ENCODE measurements at regions not wholly inside any gene's neighbourhood (a gene's known extent, or its start where the extent isn't known, plus 50 kb on each side); places are given as distances from the start of the nearest gene placed in this dataset.

DNA sequence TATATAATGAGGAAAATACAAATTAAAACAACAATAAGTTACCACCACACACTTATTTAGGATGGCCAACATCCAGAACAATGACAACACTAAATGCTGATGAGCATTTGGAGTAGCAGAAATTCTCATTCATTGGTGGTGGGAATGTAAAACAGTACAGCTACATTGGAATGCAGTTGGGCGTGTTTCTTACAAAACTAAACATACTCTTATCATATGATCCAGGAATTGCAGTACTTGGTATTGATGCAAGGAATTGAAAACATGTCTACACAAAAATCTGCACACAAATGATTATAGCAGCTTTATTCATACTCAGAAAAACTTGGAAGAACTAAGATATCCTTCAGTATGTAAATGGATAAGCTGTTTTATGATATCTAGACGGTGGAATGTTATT is 594.2 kb downstream of the ZBBX start:
- POLR2A ChIA-PET: no interaction called here
- Mint-ChIP-seq H3K36me3 (ENCODE audit: low read depth) (no peaks in the 10 kb centered on the region), H3K9me3 (ENCODE audit: low read depth) (peaks cover 23% of the 10 kb centered on the region), H3K4me1 (no peaks in the 10 kb centered on the region), H3K27me3 (no peaks in the 10 kb centered on the region), H3K4me3 (no peak overlapping the region), H3K27ac (no peak overlapping the region)
- no peak for ATAC-seq
- intact Hi-C loops (cut with DNase I, micrococcal nuclease): no loop called here
- DNase-seq: no peak
- CTCF ChIA-PET: no interaction called here

DNA sequence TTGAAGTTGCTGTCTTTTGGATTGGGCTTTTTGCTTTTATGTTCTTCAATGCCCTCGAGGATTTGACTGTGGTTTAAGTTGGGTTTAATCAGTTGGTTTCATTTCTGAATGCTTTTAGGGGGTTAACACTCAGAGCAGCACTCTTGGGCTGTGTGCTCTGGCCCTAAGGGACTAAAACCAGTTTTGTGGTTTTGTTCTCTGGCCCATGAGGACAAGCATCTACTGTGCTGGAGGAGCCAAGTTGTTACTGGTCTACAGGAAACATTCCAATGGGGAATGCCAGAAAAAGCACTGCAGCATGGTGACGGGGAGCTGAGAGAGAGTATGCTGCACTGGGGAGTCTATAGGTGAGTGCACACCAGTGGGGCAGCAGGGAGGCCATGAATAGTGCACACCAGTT is 596.9 kb downstream of the ZBBX start:
- intact Hi-C loops (cut with DNase I, micrococcal nuclease): no loop called here

DNA sequence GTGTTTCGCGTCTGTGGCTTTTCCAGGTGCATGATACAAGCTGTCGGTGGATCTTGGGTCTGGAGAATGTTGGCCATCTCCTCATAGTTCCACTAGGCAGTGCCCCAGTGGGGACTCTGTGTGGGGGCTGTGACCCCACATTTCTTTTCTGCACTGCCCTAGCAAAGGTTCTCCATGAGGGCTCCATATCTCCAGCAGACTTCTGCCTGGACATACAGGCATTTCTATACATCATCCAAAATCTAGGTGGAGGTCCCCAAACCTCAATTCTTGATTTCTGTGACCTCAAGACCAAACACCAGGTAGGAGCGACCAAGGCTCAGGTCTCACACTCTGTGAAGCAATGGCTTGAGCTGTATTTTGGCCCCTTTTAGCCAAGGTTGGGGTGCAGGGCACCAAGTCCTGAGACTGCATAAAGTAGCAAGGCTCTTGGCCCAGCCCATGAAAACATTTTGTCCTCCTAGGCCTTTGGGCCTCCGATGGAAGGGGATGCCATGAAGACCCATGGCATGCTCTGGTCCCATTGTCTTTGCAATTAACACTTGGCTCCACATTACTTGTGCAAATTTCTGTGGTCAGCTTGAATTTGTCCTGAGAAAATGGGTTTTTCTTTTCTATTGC is 615.3 kb downstream of the ZBBX start:
- ATAC-seq (no peak), DNase-seq (no peak)
- H3K27ac Mint-ChIP-seq: no peak overlapping the region
- H3K27me3 Mint-ChIP-seq: no peaks in the 10 kb centered on the region
- intact Hi-C loops (cut with DNase I, micrococcal nuclease): no loop called here
- CTCF ChIA-PET: no interaction called here
- no peaks in the 10 kb centered on the region for H3K4me1 Mint-ChIP-seq
- H3K4me3 Mint-ChIP-seq: no peak overlapping the region
- POLR2A ChIA-PET: no interaction called here
- peaks cover 9% of the 10 kb centered on the region for H3K9me3 Mint-ChIP-seq (ENCODE audit: low read depth)
- H3K36me3 Mint-ChIP-seq (ENCODE audit: low read depth): no peaks in the 10 kb centered on the region

More for the DNA sequence above, 596.9 kb downstream of the ZBBX start:
- Mint-ChIP-seq H3K27ac (no peak overlapping the region), H3K4me1 (no peaks in the 10 kb centered on the region), H3K36me3 (ENCODE audit: low read depth) (no peaks in the 10 kb centered on the region), H3K4me3 (no peak overlapping the region), H3K27me3 (no peaks in the 10 kb centered on the region), H3K9me3 (ENCODE audit: low read depth) (peaks cover 14% of the 10 kb centered on the region)
- ChIA-PET CTCF (no interaction called here), POLR2A (no interaction called here)
- ATAC-seq: no peak
- no peak for DNase-seq

DNA sequence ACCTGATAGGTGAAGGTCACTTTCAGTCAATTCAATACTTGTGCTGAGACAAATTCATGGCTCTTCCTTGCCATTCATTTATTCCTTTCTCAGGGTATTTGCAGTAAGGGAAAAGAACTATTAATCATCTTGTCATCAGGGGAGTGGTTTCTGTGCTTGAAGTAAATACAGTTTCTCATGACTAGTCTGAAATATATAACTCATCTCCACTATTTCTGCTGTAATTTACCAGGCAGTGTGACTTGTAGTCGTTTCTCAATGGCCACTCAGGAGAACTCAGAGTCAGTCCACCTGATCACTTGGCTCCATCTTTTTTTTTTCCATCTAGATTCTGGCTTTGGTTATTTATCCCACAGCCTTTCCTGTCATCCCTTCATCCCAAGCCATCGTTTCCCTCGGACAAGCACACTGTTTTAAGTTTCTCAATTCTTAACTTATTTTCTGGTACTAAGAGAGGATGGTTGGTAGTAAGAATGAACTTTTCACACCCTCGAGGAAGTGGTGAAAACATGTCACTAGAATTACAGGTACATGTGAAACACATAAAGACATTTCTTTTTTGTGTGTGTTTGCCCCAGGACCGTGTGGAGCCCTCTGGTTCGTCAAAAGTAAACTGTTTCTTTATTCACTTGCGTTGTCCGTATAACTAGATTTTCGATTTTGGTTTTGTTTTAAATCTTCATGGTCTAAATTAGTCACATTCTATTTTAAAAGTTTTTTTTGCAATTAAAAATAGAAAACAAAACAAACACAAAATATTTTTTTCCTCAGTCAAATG is 620.2 kb downstream of the ZBBX start:
- H3K4me3 Mint-ChIP-seq: no peak overlapping the region
- intact Hi-C loops (cut with DNase I, micrococcal nuclease): loop anchor here in 1 of 2 experiments (10.0 kb wide), 1 partner anchor 65 kb away; no protein-coding TSS in a partner anchor
- DNase-seq (no peak), ATAC-seq (no peak)
- H3K9me3 Mint-ChIP-seq (ENCODE audit: low read depth): peaks cover 4% of the 10 kb centered on the region
- no peaks in the 10 kb centered on the region for H3K4me1 Mint-ChIP-seq
- H3K27ac Mint-ChIP-seq: no peak overlapping the region
- POLR2A ChIA-PET: no interaction called here
- H3K27me3 Mint-ChIP-seq: no peaks in the 10 kb centered on the region
- H3K36me3 Mint-ChIP-seq (ENCODE audit: low read depth): no peaks in the 10 kb centered on the region
- CTCF ChIA-PET: no interaction called here

DNA sequence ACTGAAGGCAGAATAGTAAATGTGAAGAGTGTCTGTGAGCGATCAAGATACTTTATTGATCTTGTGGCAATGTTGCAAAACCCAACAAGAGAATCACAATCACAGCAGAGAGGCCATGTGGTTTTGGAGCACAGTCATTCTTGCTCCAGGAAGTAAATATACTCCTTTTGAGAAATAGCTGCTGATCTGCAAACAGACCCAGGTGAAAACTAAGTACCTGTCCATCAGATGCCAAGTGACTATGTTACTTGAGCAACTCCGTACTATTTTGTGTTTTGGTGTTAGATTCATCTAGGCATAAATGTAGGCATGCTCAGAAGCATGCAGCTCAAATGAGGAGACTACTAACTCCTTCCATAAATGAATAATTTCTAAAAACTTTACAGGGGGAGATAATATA is 627.9 kb downstream of the ZBBX start:
- H3K36me3 Mint-ChIP-seq (ENCODE audit: low read depth): no peaks in the 10 kb centered on the region
- POLR2A ChIA-PET: no interaction called here
- no peaks in the 10 kb centered on the region for H3K4me1 Mint-ChIP-seq
- CTCF ChIA-PET: no interaction called here
- H3K4me3 Mint-ChIP-seq: no peak overlapping the region
- no peak for DNase-seq
- intact Hi-C loops (cut with DNase I, micrococcal nuclease): loop anchor here in 1 of 2 experiments (10.0 kb wide), 1 partner anchor 57 kb away; no protein-coding TSS in a partner anchor
- H3K9me3 Mint-ChIP-seq (ENCODE audit: low read depth): peaks cover 21% of the 10 kb centered on the region
- no peak for ATAC-seq
- no peak overlapping the region for H3K27ac Mint-ChIP-seq
- H3K27me3 Mint-ChIP-seq: no peaks in the 10 kb centered on the region

DNA sequence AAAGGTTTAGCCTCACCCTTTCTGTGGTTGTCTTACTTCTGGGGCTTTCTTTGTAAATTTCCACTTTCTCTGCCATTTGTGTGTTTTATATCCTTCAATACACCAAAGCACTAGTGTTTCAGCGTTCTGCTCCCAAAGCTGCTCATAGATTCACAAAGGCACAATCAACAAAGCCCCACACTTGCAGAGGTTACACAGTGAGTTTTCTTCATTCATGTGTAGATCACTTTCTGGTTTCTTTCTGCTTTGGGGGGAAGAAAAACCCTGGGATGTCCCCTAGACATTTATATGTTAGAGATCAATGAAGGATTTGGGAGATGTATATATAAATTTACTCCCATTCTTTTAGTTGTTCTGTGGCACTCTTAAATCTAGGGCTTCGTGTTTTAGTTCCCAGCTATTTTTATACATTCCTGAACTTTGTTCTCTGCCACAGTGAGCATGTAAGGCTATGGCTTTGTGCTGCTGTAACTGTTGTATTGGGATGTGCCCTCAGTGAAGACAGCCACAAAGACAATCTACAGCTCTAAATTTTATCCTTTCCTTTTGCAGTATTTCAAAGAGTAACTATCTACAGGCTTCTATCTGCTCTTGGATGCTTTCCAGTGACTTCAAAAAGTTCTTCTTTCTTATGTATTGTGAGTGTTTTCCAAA is 636.5 kb downstream of the ZBBX start:
- Mint-ChIP-seq H3K36me3 (ENCODE audit: low read depth) (no peaks in the 10 kb centered on the region), H3K4me3 (no peak overlapping the region), H3K4me1 (no peaks in the 10 kb centered on the region), H3K9me3 (ENCODE audit: low read depth) (peaks cover 13% of the 10 kb centered on the region), H3K27ac (no peak overlapping the region), H3K27me3 (no peaks in the 10 kb centered on the region)
- DNase-seq: no peak
- ChIA-PET CTCF (no interaction called here), POLR2A (no interaction called here)
- no peak for ATAC-seq
- intact Hi-C loops (cut with DNase I, micrococcal nuclease): no loop called here

DNA sequence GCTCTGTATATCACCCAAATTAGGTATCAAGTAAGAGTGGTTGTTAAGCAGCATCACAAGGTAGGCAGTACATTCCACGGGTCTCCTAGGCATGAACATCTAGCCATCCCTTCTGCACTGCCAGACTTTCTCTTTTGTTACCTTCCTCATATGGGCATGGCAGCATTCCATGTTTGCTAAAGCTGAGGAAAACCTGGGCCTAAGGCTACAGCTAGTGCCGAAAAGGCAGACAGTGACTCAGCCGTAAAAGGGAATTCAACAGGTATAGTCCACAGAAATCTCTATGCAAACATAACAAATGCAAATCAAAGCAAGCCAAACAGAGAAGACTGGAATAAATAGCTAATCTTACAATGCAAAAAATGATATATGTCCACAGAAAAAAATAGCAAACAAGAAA is 645.4 kb downstream of the ZBBX start:
- Mint-ChIP-seq H3K36me3 (ENCODE audit: low read depth) (no peaks in the 10 kb centered on the region), H3K4me1 (no peaks in the 10 kb centered on the region), H3K27me3 (no peaks in the 10 kb centered on the region), H3K27ac (no peak overlapping the region), H3K4me3 (no peak overlapping the region), H3K9me3 (ENCODE audit: low read depth) (peaks cover 6% of the 10 kb centered on the region)
- intact Hi-C loops (cut with DNase I, micrococcal nuclease): no loop called here
- ATAC-seq (no peak), DNase-seq (no peak)
- ChIA-PET POLR2A (no interaction called here), CTCF (no interaction called here)

DNA sequence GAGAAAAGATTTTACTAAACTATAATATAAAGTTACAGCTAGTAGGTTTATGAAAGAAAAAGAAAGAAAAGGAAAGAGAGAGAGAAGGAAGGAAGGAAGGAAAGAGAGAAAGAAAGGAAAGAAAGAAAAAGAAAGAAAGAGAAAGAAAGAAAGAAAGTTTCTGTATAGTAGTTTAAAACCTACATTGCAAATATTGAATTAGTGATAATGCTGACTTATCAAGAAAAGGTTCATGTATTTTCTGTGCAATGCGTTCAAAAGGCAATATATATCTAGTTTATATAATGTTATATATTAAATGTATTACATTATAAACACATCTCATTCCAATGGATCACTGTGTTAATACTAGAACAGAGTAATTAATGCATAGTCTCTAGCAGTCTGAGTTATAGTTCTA is 648.4 kb downstream of the ZBBX start:
- ATAC-seq (no peak), DNase-seq (no peak)
- Mint-ChIP-seq H3K4me1 (no peaks in the 10 kb centered on the region), H3K27me3 (no peaks in the 10 kb centered on the region), H3K27ac (no peak overlapping the region), H3K9me3 (ENCODE audit: low read depth) (peaks cover 6% of the 10 kb centered on the region), H3K4me3 (no peak overlapping the region), H3K36me3 (ENCODE audit: low read depth) (no peaks in the 10 kb centered on the region)
- POLR2A ChIA-PET: no interaction called here
- intact Hi-C loops (cut with DNase I, micrococcal nuclease): no loop called here
- CTCF ChIA-PET: no interaction called here

DNA sequence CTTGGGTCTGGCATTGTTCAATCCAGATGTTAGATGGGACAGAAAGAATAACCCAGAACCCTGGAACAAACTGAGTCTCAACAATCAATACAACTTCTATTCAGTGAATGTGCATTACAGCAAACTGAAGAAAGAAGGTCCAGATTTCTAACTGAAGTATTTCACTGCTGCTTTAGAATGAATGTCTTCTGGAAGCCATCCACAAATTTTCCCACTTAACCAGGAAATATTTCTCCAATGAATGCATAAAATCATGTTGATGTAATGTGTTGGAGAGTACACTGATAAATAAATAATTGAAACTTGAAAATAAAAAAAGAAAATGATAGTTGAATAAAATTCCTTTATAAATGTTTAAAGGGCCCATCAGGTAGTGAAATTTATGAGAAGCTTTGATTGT is 658.6 kb downstream of the ZBBX start:
- H3K27ac Mint-ChIP-seq: no peak overlapping the region
- no peaks in the 10 kb centered on the region for H3K36me3 Mint-ChIP-seq (ENCODE audit: low read depth)
- intact Hi-C loops (cut with DNase I, micrococcal nuclease): no loop called here
- DNase-seq (no peak), ATAC-seq (no peak)
- H3K4me3 Mint-ChIP-seq: no peak overlapping the region
- no peaks in the 10 kb centered on the region for H3K27me3 Mint-ChIP-seq
- ChIA-PET CTCF (no interaction called here), POLR2A (no interaction called here)
- H3K9me3 Mint-ChIP-seq (ENCODE audit: low read depth): peaks cover 4% of the 10 kb centered on the region
- H3K4me1 Mint-ChIP-seq: no peaks in the 10 kb centered on the region

DNA sequence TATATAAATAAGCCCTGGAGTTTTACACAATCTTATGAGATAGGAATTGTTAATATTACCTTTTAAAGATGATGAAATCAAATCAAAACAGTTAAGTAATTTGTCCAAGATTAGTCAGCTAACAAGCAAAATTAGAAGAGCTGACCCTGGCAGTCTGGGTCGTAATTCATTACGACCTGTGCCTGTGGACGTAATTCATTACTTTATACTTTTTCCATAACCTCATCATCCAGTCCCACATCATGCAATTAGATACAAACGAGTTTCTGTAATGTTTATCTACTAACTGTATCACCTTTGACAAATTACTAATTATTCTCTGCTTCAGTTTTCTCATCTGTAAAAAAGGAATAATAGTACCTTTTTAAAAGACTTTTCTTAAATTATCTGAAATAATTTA is 665.9 kb downstream of the ZBBX start:
- no peak for DNase-seq
- Mint-ChIP-seq H3K27ac (no peak overlapping the region), H3K4me1 (no peaks in the 10 kb centered on the region), H3K36me3 (ENCODE audit: low read depth) (no peaks in the 10 kb centered on the region), H3K27me3 (no peaks in the 10 kb centered on the region), H3K9me3 (ENCODE audit: low read depth) (no peaks in the 10 kb centered on the region), H3K4me3 (no peak overlapping the region)
- intact Hi-C loops (cut with DNase I, micrococcal nuclease): no loop called here
- ChIA-PET CTCF (no interaction called here), POLR2A (no interaction called here)
- no peak for ATAC-seq

DNA sequence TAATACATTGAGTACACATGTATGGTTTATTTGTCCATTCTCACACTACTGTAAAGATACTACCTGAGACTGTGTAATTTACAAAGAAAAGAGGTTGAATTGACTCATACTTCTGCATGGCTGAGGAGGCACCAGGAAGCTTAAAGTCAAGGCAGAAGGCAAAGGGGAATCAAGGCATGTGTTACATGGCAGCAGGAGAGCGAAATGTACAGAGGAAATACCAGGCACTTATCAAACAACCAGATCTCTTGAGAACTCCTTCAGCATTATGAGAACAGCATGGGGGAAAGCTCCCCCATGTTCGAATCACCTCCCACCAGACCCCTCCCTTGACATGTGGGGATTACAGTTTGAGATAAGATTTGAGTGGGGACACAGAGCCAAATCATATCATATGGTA is 666.3 kb downstream of the ZBBX start:
- CTCF ChIA-PET: no interaction called here
- H3K4me1 Mint-ChIP-seq: no peaks in the 10 kb centered on the region
- DNase-seq (no peak), ATAC-seq (no peak)
- POLR2A ChIA-PET: no interaction called here
- no peaks in the 10 kb centered on the region for H3K27me3 Mint-ChIP-seq
- H3K4me3 Mint-ChIP-seq: no peak overlapping the region
- no peaks in the 10 kb centered on the region for H3K9me3 Mint-ChIP-seq (ENCODE audit: low read depth)
- H3K36me3 Mint-ChIP-seq (ENCODE audit: low read depth): no peaks in the 10 kb centered on the region
- intact Hi-C loops (cut with DNase I, micrococcal nuclease): no loop called here
- no peak overlapping the region for H3K27ac Mint-ChIP-seq

DNA sequence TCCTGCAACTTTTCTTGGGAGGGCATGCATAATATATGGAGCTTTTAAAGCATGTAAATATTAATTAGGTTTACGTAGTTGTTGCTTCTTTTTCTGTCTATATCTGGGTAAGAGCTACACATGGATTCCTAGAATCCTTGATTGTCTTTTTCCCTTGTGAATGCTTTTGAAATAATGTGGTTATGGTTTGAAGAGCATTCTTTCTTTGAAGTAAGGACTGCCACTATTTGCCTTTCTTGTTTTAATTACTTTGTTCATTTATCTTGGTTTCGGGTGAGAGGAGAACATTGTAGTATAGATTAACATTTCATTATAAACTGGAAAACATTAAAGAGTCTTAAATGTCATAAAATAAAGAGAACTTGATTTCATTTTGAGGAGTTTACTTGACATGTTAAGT is 674.0 kb downstream of the ZBBX start:
- Mint-ChIP-seq H3K4me1 (no peaks in the 10 kb centered on the region), H3K4me3 (no peak overlapping the region), H3K36me3 (ENCODE audit: low read depth) (no peaks in the 10 kb centered on the region), H3K27ac (no peak overlapping the region), H3K27me3 (no peaks in the 10 kb centered on the region), H3K9me3 (ENCODE audit: low read depth) (peaks cover 8% of the 10 kb centered on the region)
- no peak for DNase-seq
- ChIA-PET POLR2A (no interaction called here), CTCF (no interaction called here)
- ATAC-seq: no peak
- intact Hi-C loops (cut with DNase I, micrococcal nuclease): no loop called here

All from activated CD4-positive, alpha-beta T cell treated with anti-CD3 and anti-CD28 coated beads for 36 hours (primary cell).